ENCODE measurements at regions not wholly inside any gene's neighbourhood (a gene's known extent, or its start where the extent isn't known, plus 50 kb on each side); places are given as distances from the start of the nearest gene placed in this dataset.

DNA sequence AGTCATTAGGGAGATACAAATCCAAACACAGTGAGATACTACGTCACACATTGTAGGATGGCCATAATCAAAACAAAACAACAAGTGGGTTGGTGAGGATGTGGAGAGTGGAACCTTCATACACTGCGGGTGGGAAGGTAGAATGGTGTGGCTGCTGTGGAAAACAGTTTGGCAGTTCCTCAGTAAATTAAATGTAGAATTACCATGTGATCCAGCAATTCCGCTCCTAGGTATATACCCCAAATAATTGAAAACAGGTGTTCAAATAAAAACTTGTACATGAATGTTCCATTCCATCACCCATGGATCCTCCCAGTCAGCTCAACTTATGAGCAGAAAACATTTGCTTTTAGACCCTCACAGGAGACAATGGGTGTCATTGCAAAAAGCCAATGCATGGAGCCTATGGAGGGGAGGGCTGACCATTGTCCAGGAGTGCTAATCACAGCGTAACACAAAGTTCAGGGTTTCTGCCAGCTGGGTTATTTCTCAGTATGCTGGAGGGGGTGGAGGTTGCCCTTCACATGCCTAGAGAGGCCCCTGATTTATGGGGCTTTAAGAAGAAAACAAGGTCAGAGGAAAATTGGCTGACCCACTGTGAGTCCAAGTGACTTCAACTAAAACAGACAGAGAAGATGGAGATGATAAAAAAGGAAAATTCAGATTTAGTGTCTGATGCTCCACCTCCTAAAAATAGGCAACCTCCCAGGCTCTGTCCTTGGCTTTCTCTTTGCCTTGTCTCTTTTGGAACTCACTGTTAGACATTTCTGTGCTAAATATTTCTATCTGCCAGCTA is 124.1 kb downstream of the WDR11 start (continued):
- TF ChIP-seq, protein P1, sequence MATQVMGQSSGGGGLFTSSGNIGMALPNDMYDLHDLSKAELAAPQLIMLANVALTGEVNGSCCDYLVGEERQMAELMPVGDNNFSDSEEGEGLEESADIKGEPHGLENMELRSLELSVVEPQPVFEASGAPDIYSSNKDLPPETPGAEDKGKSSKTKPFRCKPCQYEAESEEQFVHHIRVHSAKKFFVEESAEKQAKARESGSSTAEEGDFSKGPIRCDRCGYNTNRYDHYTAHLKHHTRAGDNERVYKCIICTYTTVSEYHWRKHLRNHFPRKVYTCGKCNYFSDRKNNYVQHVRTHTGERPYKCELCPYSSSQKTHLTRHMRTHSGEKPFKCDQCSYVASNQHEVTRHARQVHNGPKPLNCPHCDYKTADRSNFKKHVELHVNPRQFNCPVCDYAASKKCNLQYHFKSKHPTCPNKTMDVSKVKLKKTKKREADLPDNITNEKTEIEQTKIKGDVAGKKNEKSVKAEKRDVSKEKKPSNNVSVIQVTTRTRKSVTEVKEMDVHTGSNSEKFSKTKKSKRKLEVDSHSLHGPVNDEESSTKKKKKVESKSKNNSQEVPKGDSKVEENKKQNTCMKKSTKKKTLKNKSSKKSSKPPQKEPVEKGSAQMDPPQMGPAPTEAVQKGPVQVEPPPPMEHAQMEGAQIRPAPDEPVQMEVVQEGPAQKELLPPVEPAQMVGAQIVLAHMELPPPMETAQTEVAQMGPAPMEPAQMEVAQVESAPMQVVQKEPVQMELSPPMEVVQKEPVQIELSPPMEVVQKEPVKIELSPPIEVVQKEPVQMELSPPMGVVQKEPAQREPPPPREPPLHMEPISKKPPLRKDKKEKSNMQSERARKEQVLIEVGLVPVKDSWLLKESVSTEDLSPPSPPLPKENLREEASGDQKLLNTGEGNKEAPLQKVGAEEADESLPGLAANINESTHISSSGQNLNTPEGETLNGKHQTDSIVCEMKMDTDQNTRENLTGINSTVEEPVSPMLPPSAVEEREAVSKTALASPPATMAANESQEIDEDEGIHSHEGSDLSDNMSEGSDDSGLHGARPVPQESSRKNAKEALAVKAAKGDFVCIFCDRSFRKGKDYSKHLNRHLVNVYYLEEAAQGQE (IDR thresholded peaks at IDR 0.05; ENCODE audit: unreplicated experiment): no peak
- no peak for TF ChIP-seq ETS1 (IDR thresholded peaks at IDR 0.05)
- TF ChIP-seq STAT1 (IDR thresholded peaks at IDR 0.05; ENCODE audit: unreplicated experiment): no peak
- TF ChIP-seq POLR2AphosphoS5 (IDR thresholded peaks at IDR 0.05; ENCODE audit: low read depth): no peak
- TF ChIP-seq CREB1 (CRISPR knock-in tag; IDR thresholded peaks at IDR 0.05; ENCODE audit: low read depth): no peak
- TF ChIP-seq ZNF331 (CRISPR knock-in tag; IDR thresholded peaks at IDR 0.05; ENCODE audit: low read depth): no peak
- TF ChIP-seq EZH2phosphoT487 (IDR thresholded peaks at IDR 0.05; ENCODE audit: unreplicated experiment): no peak
- TF ChIP-seq, protein P2, sequence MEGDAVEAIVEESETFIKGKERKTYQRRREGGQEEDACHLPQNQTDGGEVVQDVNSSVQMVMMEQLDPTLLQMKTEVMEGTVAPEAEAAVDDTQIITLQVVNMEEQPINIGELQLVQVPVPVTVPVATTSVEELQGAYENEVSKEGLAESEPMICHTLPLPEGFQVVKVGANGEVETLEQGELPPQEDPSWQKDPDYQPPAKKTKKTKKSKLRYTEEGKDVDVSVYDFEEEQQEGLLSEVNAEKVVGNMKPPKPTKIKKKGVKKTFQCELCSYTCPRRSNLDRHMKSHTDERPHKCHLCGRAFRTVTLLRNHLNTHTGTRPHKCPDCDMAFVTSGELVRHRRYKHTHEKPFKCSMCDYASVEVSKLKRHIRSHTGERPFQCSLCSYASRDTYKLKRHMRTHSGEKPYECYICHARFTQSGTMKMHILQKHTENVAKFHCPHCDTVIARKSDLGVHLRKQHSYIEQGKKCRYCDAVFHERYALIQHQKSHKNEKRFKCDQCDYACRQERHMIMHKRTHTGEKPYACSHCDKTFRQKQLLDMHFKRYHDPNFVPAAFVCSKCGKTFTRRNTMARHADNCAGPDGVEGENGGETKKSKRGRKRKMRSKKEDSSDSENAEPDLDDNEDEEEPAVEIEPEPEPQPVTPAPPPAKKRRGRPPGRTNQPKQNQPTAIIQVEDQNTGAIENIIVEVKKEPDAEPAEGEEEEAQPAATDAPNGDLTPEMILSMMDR (conservative IDR thresholded peaks at IDR 0.05; ENCODE audit: low read depth in 2 of 2): no peak

GRCh38 chr10:120975868-120976225 is 124.7 kb downstream of the WDR11 start:
- Histone ChIP-seq H3K36me3 (ENCODE audit: insufficient read depth) (no peaks in the 10 kb centered on the region; the same call in 1 of the 2 replicates), H3K9me2 (ENCODE audit: insufficient read depth) (peaks cover 14% of the 10 kb centered on the region; the same call in 1 of the 2 replicates), H2AFZ (no peak overlapping the region), H3K4me2 (no peak overlapping the region), H3F3A (replicated peaks; ENCODE audit: low read depth) (no peaks in the 10 kb centered on the region), H3K27ac (ENCODE audit: low read depth) (no peak overlapping the region), H3K27me3 (ENCODE audit: insufficient read depth) (peaks cover 24% of the 10 kb centered on the region), H4K20me1 (replicated peaks; ENCODE audit: insufficient read depth) (no peaks in the 10 kb centered on the region), H3K4me3 (no peak overlapping the region), H3K4me1 (ENCODE audit: insufficient read depth) (peaks cover 13% of the 10 kb centered on the region), H3K79me2 (replicated peaks; ENCODE audit: insufficient read depth) (no peaks in the 10 kb centered on the region)
- peaks cover 25% of the 10 kb centered on the region for H3K27me3 Mint-ChIP-seq (ENCODE audit: insufficient read depth, low read depth, poor library complexity)
- peaks cover 15% of the 10 kb centered on the region for H3K36me3 Mint-ChIP-seq (ENCODE audit: low read depth)
- DNase-seq (ENCODE audit: low spot score) (no peak), ATAC-seq (no peak)
- peaks cover 27% of the 10 kb centered on the region for H3K9me3 Mint-ChIP-seq
- peaks cover 21% of the 10 kb centered on the region for H3K4me1 Mint-ChIP-seq
- H3K27ac Mint-ChIP-seq: no peak overlapping the region
- no peak overlapping the region for H3K4me3 Mint-ChIP-seq
- TF ChIP-seq STAT1 (IDR thresholded peaks at IDR 0.05; ENCODE audit: unreplicated experiment): no peak
- no peak for TF ChIP-seq POLR2AphosphoS5 (IDR thresholded peaks at IDR 0.05; ENCODE audit: low read depth)
- TF ChIP-seq JUNB (IDR thresholded peaks at IDR 0.05; ENCODE audit: unreplicated experiment): no peak
- TF ChIP-seq, protein P1 (IDR thresholded peaks at IDR 0.05; ENCODE audit: unreplicated experiment): no peak
- no peak for TF ChIP-seq NANOG (IDR thresholded peaks at IDR 0.05; ENCODE audit: borderline replicate concordance)
- TF ChIP-seq ETS1 (IDR thresholded peaks at IDR 0.05): no peak
- no peak for TF ChIP-seq ZNF331 (CRISPR knock-in tag; IDR thresholded peaks at IDR 0.05; ENCODE audit: low read depth)

All from GM23338 (cell line).